IMR-90 (cell line): ENCODE measurements at regions not wholly inside any gene's neighbourhood (a gene's known extent, or its start where the extent isn't known, plus 50 kb on each side); places are given as distances from the start of the nearest gene placed in this dataset.

Source experiments
- BHLHE40 ChIP-seq: fragments of 150-350 bp; IDR thresholded peaks from 2 replicates; pipeline ENCODE4 v1.6.1; 2016; ENCODE audit warnings: mild to moderate bottlenecking, low read depth, low read length
- NFE2L2 ChIP-seq: fragments of 150-350 bp; IDR thresholded peaks from 2 replicates; pipeline ENCODE4 v1.6.1; 2016; ENCODE audit warnings: low read depth, mild to moderate bottlenecking, low read length
- RCOR1 ChIP-seq: IDR thresholded peaks from 2 replicates; pipeline ENCODE4 v1.6.1; 2012; ENCODE audit warnings: mild to moderate bottlenecking, low read length, improper control_type of control experiment; ENCODE audit not compliant: insufficient replicate concordance
- RFX5 ChIP-seq: IDR thresholded peaks from 2 replicates; pipeline ENCODE4 v1.8.0; 2012; ENCODE audit warnings: low read depth, mild to moderate bottlenecking, low read length, moderate library complexity
- SMC3 ChIP-seq: fragments of 150-350 bp; IDR thresholded peaks from 2 replicates; pipeline ENCODE4 v1.6.1; 2016; ENCODE audit warnings: low read depth, mild to moderate bottlenecking, antibody characterized with exemption, low read length, moderate library complexity
- TF ChIP-seq, protein P1 (sequence below): conservative IDR thresholded peaks from 2 replicates; pipeline ENCODE4 v1.5.1; 2012; ENCODE audit warnings: mild to moderate bottlenecking, low read depth, low read length, improper control_type of control experiment

DNA sequence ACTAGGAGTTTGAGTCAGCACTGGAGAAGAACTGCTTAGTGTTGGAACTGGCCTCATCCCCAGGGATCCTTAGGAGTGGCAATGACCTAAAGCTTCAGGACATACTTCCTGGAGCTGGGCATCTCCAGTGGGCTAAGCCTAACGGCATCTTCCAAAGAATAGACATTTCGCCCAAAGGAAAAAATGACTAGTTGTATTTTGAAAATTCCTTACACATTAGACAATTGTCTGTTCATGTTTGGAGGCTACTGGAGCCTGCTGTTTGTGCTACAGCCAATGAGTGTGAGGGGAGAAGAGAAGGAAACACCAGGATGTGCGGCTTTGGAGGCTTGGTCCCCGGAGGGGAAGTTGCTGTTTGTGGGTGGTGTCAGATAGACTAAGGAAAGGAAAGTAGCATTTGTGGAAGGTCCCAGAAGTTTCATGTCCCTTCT, 77.6 kb downstream of the POLR2M start:
- TF ChIP-seq BHLHE40 (no peak), RCOR1 (no peak), NFE2L2 (no peak), SMC3 (no peak), RFX5 (no peak)
- TF ChIP-seq, protein P1, sequence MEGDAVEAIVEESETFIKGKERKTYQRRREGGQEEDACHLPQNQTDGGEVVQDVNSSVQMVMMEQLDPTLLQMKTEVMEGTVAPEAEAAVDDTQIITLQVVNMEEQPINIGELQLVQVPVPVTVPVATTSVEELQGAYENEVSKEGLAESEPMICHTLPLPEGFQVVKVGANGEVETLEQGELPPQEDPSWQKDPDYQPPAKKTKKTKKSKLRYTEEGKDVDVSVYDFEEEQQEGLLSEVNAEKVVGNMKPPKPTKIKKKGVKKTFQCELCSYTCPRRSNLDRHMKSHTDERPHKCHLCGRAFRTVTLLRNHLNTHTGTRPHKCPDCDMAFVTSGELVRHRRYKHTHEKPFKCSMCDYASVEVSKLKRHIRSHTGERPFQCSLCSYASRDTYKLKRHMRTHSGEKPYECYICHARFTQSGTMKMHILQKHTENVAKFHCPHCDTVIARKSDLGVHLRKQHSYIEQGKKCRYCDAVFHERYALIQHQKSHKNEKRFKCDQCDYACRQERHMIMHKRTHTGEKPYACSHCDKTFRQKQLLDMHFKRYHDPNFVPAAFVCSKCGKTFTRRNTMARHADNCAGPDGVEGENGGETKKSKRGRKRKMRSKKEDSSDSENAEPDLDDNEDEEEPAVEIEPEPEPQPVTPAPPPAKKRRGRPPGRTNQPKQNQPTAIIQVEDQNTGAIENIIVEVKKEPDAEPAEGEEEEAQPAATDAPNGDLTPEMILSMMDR = no peak
